Tibial artery (tissue), 4 donors: ENCODE measurements at regions not wholly inside any gene's neighbourhood (a gene's known extent, or its start where the extent isn't known, plus 50 kb on each side); places are given as distances from the start of the nearest gene placed in this dataset.

ENCODE experiments used
- DNase-seq, 2 donors: peaks; one replicate each; pipeline ENCODE4 v3.0.0-alpha.2; 2019
- H3K27ac ChIP-seq, 2 donors: fragments of 200-600 bp; sonication (generic) in 1 of 2; 1 replicate in 1 of 2; 2 replicates in 1 of 2; pipeline ENCODE4 v1.5.1; 2018 to 2019; ENCODE audit warnings: mild to moderate bottlenecking in 1 of 2
- H3K27me3 ChIP-seq, 2 donors: fragments of 200-600 bp; sonication (generic) in 1 of 2; one replicate each; pipeline versions ENCODE4 v1.5.1 to v1.6.0; 2016 to 2019
- H3K36me3 ChIP-seq, 3 donors: fragments of 200-600 bp; sonication (generic) in 2 of 3; one replicate each; pipeline ENCODE4 v1.5.1; 2016 to 2019; ENCODE audit warnings: mild to moderate bottlenecking in 2 of 3
- H3K4me1 ChIP-seq, 4 donors: fragments of 200-600 bp; sonication (generic) in 2 of 4; 1 replicate in 3 of 4; 2 replicates in 1 of 4; pipeline ENCODE4 v1.5.1; 2016 to 2019
- H3K4me3 ChIP-seq, 2 donors: fragments of 200-600 bp; sonication (generic) in 1 of 2; 1 replicate in 1 of 2; 2 replicates in 1 of 2; pipeline ENCODE4 v1.5.1; 2018 to 2019; ENCODE audit warnings: mild to moderate bottlenecking in 2 of 2
- H3K9me3 ChIP-seq, 3 donors: fragments of 200-600 bp; sonication (generic) in 1 of 3; one replicate each; pipeline ENCODE4 v1.5.1; 2016 to 2019
- CTCF ChIP-seq, 2 experiments: fragments of 200-600 bp in 1 of 2; fragments of 450-650 bp in 1 of 2; IDR thresholded peaks; one replicate each; pipeline ENCODE4 v1.5.1; 2017 to 2019; ENCODE audit warnings: antibody characterized with exemption in 2 of 2, mild to moderate bottlenecking in 1 of 2, moderate library complexity in 1 of 2
- intact Hi-C: fragments of 100-400 bp; cut with DNase I; formaldehyde crosslinking; loops from one replicate; pipeline ENCODE4 v1.15.0; 2023; ENCODE audit warnings: low total_unique reads

GRCh38 chr12:33721561-33721960 is 281.9 kb upstream of the SYT10 start:
- H3K27ac ChIP-seq = no peak overlapping the region

GRCh38 chr12:33724867-33725266 is 285.2 kb upstream of the SYT10 start:
- Histone ChIP-seq H3K36me3 (no peaks in the 10 kb centered on the region), H3K9me3 (no peaks in the 10 kb centered on the region), H3K27me3 (no peaks in the 10 kb centered on the region), H3K27ac (no peak overlapping the region), H3K4me3 (no peak overlapping the region), H3K4me1 (no peaks in the 10 kb centered on the region)
- TF ChIP-seq CTCF (IDR thresholded peaks at IDR 0.05) = no peak
- intact Hi-C loops = no loop called here
- no peak for DNase-seq

More at GRCh38 chr12:33721561-33721960, 281.9 kb upstream of the SYT10 start:
- no peak for DNase-seq
- Histone ChIP-seq H3K4me1 (no peaks in the 10 kb centered on the region), H3K27me3 (no peaks in the 10 kb centered on the region), H3K9me3 (no peaks in the 10 kb centered on the region), H3K4me3 (no peak overlapping the region), H3K36me3 (no peaks in the 10 kb centered on the region)
- intact Hi-C loops = no loop called here
- no peak for TF ChIP-seq CTCF (IDR thresholded peaks at IDR 0.05)

DNA sequence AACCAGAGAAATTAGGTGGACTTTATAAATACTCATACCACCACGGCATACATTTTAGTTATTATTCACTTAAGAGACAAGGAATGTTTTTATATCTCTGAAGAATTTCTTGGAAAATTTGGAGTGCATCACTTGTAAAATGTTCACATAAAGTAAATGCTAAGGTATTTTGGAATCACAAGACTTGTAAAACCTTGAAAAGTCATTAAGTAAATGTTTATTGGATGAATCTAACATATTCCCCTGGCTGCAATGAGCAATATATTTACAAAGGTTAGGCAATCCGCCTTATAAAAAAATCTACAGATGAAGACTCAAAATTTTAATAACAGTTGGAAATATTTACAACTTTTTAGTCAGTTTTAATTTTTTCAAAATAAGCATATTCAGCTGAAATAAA is 287.4 kb upstream of the ALG10 start:
- no peak for TF ChIP-seq CTCF (IDR thresholded peaks at IDR 0.05)
- H3K36me3 ChIP-seq = no peaks in the 10 kb centered on the region
- intact Hi-C loops = no loop called here
- H3K9me3 ChIP-seq = no peaks in the 10 kb centered on the region
- no peaks in the 10 kb centered on the region for H3K4me1 ChIP-seq
- no peak for DNase-seq
- no peak overlapping the region for H3K4me3 ChIP-seq
- no peaks in the 10 kb centered on the region for H3K27me3 ChIP-seq
- no peak overlapping the region for H3K27ac ChIP-seq

DNA sequence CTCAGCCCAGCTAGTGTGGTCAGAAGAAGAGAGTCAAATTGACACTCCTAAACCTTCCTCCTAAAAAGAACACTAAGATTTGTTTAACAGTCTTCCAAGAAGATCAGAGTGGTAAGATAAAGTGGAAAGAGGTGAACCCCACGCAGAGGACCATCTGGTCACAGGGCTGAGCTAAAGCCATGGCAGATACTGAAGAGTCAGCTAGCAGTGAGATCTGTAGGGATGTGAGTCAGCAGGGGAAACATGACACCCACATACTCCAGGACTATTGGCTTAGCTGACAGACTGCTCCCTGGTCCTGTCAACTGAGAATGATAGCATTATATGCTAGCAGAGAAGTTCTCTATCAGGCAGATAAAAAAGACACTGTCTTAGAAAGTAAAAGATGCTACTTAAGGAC is 269.4 kb upstream of the ALG10 start:
- intact Hi-C loops = no loop called here
- Histone ChIP-seq H3K36me3 (no peaks in the 10 kb centered on the region), H3K4me1 (no peaks in the 10 kb centered on the region), H3K27ac (no peak overlapping the region), H3K4me3 (no peak overlapping the region), H3K27me3 (no peaks in the 10 kb centered on the region), H3K9me3 (no peaks in the 10 kb centered on the region)
- no peak for TF ChIP-seq CTCF (IDR thresholded peaks at IDR 0.05)
- DNase-seq = no peak

DNA sequence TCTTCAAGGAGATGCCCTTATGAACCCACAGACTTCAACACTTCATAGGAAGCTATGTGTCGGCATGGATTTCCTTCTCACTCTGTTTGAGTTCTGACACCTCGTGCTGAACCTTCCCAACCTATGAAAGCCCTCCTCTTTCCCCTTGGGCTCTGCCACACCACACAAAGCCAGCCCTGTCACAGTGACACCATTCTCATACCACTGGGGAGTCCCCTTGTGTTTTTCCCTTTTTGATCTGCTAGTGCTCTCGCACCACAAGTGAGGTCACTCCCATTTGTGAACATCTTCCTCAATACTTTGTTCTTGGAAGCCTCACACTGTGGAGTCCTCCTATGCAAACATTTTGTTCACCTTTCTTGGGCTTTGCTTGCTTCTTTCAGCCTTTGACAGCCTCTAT is 264.6 kb upstream of the ALG10 start:
- no peak for DNase-seq
- Histone ChIP-seq H3K9me3 (no peaks in the 10 kb centered on the region), H3K27ac (no peak overlapping the region), H3K4me1 (no peaks in the 10 kb centered on the region), H3K27me3 (no peaks in the 10 kb centered on the region), H3K4me3 (no peak overlapping the region), H3K36me3 (no peaks in the 10 kb centered on the region)
- intact Hi-C loops = no loop called here
- no peak for TF ChIP-seq CTCF (IDR thresholded peaks at IDR 0.05)

DNA sequence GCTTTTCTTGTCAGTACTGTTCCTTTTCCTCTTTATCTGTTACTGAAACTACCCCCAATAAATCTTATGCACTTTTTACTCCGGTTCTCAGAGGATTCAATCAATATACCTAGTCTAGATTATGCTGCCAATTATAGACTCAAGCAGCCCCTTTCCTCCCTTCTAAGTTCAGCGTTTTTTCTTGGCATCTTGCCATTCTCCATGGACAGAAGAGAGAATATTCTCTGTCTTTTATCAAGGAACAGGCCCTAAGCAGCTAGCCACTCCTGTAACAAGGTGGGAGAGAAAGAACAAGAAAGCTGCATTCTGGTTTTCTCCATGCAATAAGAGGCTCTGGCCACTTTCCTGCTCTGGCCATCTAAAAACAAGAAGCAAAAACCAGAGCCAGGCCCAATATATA is 263.0 kb upstream of the ALG10 start:
- intact Hi-C loops = no loop called here
- no peaks in the 10 kb centered on the region for H3K9me3 ChIP-seq
- no peaks in the 10 kb centered on the region for H3K36me3 ChIP-seq
- no peak for TF ChIP-seq CTCF (IDR thresholded peaks at IDR 0.05)
- no peaks in the 10 kb centered on the region for H3K27me3 ChIP-seq
- H3K4me3 ChIP-seq = no peak overlapping the region
- H3K4me1 ChIP-seq = no peaks in the 10 kb centered on the region
- DNase-seq = no peak
- no peak overlapping the region for H3K27ac ChIP-seq
